BE2C (cell line): ENCODE measurements at regions not wholly inside any gene's neighbourhood (a gene's known extent, or its start where the extent isn't known, plus 50 kb on each side); places are given as distances from the start of the nearest gene placed in this dataset.
A peak's percentile ranks its signal among the peaks of the same experiment; 100 is the strongest.
"Not testable (repeated sequence)": the region's sequence is repeated elsewhere in the genome, so short reads cannot be mapped to it uniquely, and the experiment has no call there.

Experiments
- DNase-seq: peaks from one replicate; pipeline ENCODE4 v3.0.0-alpha.2; 2020
- H3K27me3 ChIP-seq: fragments of 250-450 bp; sonication (Bioruptor Pico); 2 replicates; pipeline ENCODE4 v1.5.1; 2020; ENCODE audit warnings: mild to moderate bottlenecking
- H3K36me3 ChIP-seq: fragments of 250-450 bp; sonication (Bioruptor Pico); 2 replicates; pipeline ENCODE4 v1.5.1; 2020; ENCODE audit warnings: mild to moderate bottlenecking
- H3K4me1 ChIP-seq: fragments of 250-450 bp; sonication (Bioruptor Pico); 2 replicates; pipeline ENCODE4 v1.5.1; 2020
- H3K4me3 ChIP-seq: 2 replicates; pipeline ENCODE4 v1.5.1; 2011; ENCODE audit warnings: low read depth, low read length
- H3K9me3 ChIP-seq: fragments of 250-450 bp; sonication (Bioruptor Pico); 2 replicates; pipeline ENCODE4 v1.5.1; 2020
- TF ChIP-seq, protein P1 (sequence below): IDR thresholded peaks from 2 replicates; pipeline ENCODE4 v1.5.1; 2012; ENCODE audit warnings: mild to moderate bottlenecking, low read depth, low read length

DNA sequence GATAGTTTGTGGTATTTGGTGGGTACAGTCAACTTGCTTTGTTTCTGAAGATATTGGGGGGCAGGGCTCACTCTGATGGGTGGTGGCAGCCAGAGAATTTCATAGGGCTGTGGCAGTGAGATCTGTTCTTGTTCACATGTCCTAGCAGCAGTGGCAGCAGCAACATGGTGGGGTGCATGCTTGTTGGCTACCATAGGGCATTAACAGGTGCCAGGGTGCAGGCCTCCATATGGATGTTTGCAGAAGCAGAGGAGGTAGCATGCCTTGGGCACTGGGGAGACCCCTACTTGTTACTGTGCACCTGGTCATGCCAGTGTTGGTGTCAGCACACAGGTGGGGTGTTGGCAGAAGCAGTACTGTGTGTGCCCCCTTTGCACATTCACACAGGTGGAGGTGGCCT, 96.3 kb upstream of the ZC4H2 start:
- no peak for DNase-seq
- H3K27me3 ChIP-seq, result no peaks in the 10 kb centered on the region
- H3K4me1 ChIP-seq, result no peaks in the 10 kb centered on the region
- no peak overlapping the region for H3K4me3 ChIP-seq
- no peaks in the 10 kb centered on the region for H3K36me3 ChIP-seq
- TF ChIP-seq, protein P1, sequence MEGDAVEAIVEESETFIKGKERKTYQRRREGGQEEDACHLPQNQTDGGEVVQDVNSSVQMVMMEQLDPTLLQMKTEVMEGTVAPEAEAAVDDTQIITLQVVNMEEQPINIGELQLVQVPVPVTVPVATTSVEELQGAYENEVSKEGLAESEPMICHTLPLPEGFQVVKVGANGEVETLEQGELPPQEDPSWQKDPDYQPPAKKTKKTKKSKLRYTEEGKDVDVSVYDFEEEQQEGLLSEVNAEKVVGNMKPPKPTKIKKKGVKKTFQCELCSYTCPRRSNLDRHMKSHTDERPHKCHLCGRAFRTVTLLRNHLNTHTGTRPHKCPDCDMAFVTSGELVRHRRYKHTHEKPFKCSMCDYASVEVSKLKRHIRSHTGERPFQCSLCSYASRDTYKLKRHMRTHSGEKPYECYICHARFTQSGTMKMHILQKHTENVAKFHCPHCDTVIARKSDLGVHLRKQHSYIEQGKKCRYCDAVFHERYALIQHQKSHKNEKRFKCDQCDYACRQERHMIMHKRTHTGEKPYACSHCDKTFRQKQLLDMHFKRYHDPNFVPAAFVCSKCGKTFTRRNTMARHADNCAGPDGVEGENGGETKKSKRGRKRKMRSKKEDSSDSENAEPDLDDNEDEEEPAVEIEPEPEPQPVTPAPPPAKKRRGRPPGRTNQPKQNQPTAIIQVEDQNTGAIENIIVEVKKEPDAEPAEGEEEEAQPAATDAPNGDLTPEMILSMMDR, result no peak
- H3K9me3 ChIP-seq, result no peaks in the 10 kb centered on the region

DNA sequence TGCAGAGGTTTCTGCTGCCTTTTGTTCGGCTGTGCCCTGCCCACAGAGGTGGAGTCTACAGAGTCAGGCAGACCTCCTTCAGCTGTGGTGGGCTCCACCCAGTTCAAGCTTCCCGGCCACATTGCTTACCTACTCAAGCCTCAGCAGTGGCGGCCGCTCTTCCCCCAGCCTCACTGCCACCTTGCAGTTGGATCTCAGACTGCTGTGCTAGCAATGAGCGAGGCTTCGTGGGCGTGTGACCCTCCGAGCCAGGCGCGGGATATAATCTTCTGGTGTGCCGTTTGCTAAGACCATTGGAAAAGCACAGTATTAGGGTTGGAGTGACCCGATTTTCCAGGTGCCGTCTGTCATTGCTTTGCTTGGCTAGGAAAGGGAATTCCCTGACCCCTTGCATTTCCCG, 82.4 kb upstream of the ZC4H2 start:
- H3K4me3 ChIP-seq, H3K36me3 ChIP-seq, H3K27me3 ChIP-seq, H3K4me1 ChIP-seq, DNase-seq, H3K9me3 ChIP-seq: not testable (repeated sequence)

DNA sequence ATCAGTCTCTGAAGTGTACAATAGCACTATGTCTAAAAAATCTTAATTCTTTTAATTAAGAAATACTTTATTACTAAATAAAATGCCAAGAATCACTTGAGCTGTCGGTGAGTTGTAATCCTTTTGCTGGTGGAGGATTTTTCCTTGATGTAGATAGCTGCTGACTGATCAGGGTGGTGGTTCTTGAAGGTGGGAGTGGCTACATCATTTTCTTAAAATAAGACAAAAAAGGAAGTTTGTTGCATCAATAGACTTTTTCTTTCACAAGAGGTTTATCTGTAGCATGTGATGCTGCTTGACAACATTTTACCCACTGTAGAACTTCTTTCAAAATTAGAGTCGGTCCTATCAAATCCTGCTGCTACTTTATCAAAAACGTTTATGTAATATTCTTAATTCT, 68.8 kb upstream of the ZC4H2 start:
- Histone ChIP-seq H3K4me1 (no peaks in the 10 kb centered on the region), H3K4me3 (no peak overlapping the region), H3K36me3 (no peaks in the 10 kb centered on the region), H3K9me3 (no peaks in the 10 kb centered on the region), H3K27me3 (no peaks in the 10 kb centered on the region)
- no peak for DNase-seq
- TF ChIP-seq, protein P1, result no peak

DNA sequence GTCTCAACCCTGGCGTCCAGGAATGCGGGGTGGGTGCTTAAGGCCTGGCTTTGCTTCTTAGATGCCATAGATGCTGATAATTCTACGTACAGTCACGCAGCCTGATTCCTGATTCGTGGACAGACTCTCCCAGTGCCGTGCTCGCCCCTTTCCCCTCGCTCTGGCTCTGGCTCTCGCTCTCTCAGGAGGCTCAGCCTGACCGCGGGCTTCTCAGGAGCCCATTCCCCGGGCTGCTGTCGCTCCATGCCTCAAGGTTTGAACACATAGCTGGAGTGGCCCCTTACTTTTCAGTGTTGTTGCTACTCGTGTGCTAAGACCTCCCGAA, 59.2 kb upstream of the ZC4H2 start:
- no peaks in the 10 kb centered on the region for H3K36me3 ChIP-seq
- TF ChIP-seq, protein P1, result no peak
- H3K27me3 ChIP-seq, result no peaks in the 10 kb centered on the region
- peaks cover 3% of the 10 kb centered on the region; the same call in 1 of the 2 replicates for H3K4me1 ChIP-seq
- H3K9me3 ChIP-seq, result no peaks in the 10 kb centered on the region
- peak overlapping the region; percentile 66 for H3K4me3 ChIP-seq
- DNase-seq, result peak; percentile 37

DNA sequence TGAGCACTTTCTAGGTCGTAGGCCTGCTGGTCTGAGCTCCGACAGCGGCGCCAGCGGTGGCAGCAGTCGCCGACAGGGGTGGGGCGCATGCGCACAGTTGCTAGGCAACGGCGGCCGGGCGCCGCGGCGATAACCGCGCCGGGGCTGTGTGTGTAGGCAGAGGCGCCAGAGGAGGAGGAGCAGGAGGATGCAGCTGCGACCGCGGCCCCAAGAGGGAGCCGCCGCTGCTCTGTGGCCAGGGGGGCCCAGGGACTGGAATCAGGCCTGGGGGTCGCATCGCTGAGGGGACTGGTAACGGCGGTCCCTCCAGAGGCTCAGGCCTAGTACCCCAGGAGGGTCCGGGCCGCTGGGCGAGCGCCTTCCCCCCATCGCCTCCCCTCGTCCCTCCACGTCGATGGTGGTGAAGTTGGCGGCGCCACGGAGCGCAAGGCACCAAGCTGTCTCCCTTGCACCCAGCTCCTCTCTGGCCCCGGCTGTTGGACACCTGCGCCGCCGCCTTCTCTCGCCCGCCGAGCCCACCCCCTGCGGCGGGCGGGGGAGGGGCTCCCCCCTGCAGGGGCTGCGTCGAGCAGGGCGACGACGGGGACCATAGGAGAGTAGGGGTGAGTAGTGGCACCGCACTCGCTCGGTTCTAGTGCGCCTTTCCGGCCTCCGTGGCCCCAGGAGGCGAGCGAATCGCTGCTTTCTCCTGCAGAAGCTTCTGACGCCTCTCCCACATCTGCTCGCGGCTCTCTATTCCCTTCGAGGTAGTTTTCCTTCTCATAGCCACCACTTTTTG, 58.6 kb upstream of the ZC4H2 start, which contains the start of gene ZC3H12B:
Gene ZC3H12B, plus strand, starts transcription at position 159 of the 778 bp plus-strand sequence.
- Histone ChIP-seq H3K4me3 (peak within 1 kb of the TSS; percentile 66), H3K27me3 (no peaks in the 10 kb centered on the region), H3K9me3 (no peaks in the 10 kb centered on the region), H3K36me3 (no peaks in the 10 kb centered on the region), H3K4me1 (peaks cover 3% of the 10 kb centered on the region; the same call in 1 of the 2 replicates)
- DNase-seq, result peak; percentile 87
- TF ChIP-seq, protein P1, result peak; percentile 43

DNA sequence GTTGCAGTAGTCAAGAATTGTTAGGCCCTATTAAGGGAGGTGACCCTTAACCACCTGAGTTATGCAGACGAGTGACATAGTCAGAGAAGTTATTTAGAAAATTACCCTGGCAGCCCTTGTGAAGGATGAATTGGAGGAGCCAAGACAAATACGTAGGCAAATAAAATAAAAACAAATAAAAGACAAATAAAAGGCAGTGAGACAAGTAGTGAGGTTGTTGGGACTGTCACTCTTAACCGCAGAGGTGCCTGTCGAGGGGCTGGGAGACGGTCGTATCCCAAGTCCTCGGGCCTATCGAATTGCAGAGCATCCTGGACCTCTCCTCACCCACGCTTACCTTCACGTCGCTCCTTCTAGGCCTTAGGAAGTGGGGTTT, 58.0 kb upstream of the ZC4H2 start:
- Histone ChIP-seq H3K4me1 (peaks cover 3% of the 10 kb centered on the region; the same call in 1 of the 2 replicates), H3K4me3 (peak overlapping the region; percentile 66), H3K9me3 (no peaks in the 10 kb centered on the region), H3K36me3 (no peaks in the 10 kb centered on the region), H3K27me3 (no peaks in the 10 kb centered on the region)
- TF ChIP-seq, protein P1, result no peak
- no peak for DNase-seq
